ENCODE measurements at regions not wholly inside any gene's neighbourhood (a gene's known extent, or its start where the extent isn't known, plus 50 kb on each side); places are given as distances from the start of the nearest gene placed in this dataset.

- no peak for ATAC-seq
These were observed 674.3 kb upstream of the NRXN1 start for GRCh38 chr2:51706220-51706619.

GRCh38 chr2:51705417-51705816, 673.5 kb upstream of the NRXN1 start:
- no peak for ATAC-seq

- no peak for ATAC-seq
These were observed 666.1 kb upstream of the NRXN1 start for GRCh38 chr2:51698021-51698420.

- ATAC-seq, result no peak
These were observed 665.2 kb upstream of the NRXN1 start for GRCh38 chr2:51697095-51697494.

- ATAC-seq, result no peak
These were observed 663.6 kb upstream of the NRXN1 start for GRCh38 chr2:51695531-51695930.

GRCh38 chr2:51693640-51694039, 661.7 kb upstream of the NRXN1 start:
- no peak for ATAC-seq

GRCh38 chr2:51681854-51682253, 649.9 kb upstream of the NRXN1 start:
- no peak for ATAC-seq

GRCh38 chr2:51673628-51674027, 641.7 kb upstream of the NRXN1 start:
- ATAC-seq, result no peak

- ATAC-seq, result no peak
These were observed 635.7 kb upstream of the NRXN1 start for GRCh38 chr2:51667679-51668078.

- no peak for ATAC-seq
These were observed 630.3 kb upstream of the NRXN1 start for GRCh38 chr2:51662187-51662586.

- ATAC-seq, result no peak
These were observed 625.9 kb upstream of the NRXN1 start for GRCh38 chr2:51657849-51658248.

- ATAC-seq, result no peak
These were observed 618.8 kb upstream of the NRXN1 start for GRCh38 chr2:51650769-51651168.

- ATAC-seq, result no peak
These were observed 617.4 kb upstream of the NRXN1 start for GRCh38 chr2:51649366-51649765.

GRCh38 chr2:51638811-51639210, 606.9 kb upstream of the NRXN1 start:
- no peak for ATAC-seq

- no peak for ATAC-seq
These were observed 601.1 kb upstream of the NRXN1 start for GRCh38 chr2:51633073-51633472.

- ATAC-seq, result no peak
These were observed 597.5 kb upstream of the NRXN1 start for GRCh38 chr2:51629406-51629805.

- ATAC-seq, result no peak
These were observed 597.0 kb upstream of the NRXN1 start for GRCh38 chr2:51628917-51629316.

- ATAC-seq, result no peak
These were observed 593.1 kb upstream of the NRXN1 start for GRCh38 chr2:51624995-51625394.

- no peak for ATAC-seq
These were observed 588.9 kb upstream of the NRXN1 start for GRCh38 chr2:51620796-51621195.

- ATAC-seq, result no peak
These were observed 588.0 kb upstream of the NRXN1 start for GRCh38 chr2:51619961-51620360.

- no peak for ATAC-seq
These were observed 580.5 kb upstream of the NRXN1 start for GRCh38 chr2:51612387-51612786.

GRCh38 chr2:51601706-51602105, 569.8 kb upstream of the NRXN1 start:
- ATAC-seq, result no peak

GRCh38 chr2:51597086-51597485, 565.2 kb upstream of the NRXN1 start:
- ATAC-seq, result no peak

GRCh38 chr2:51595836-51596235, 563.9 kb upstream of the NRXN1 start:
- no peak for ATAC-seq

- no peak for ATAC-seq
These were observed 549.8 kb upstream of the NRXN1 start for GRCh38 chr2:51581636-51582267.

GRCh38 chr2:51579412-51579811, 547.5 kb upstream of the NRXN1 start:
- no peak for ATAC-seq
